Activated CD4-positive, CD25-positive, alpha-beta regulatory T cell (primary cell): ENCODE measurements at regions not wholly inside any gene's neighbourhood (a gene's known extent, or its start where the extent isn't known, plus 50 kb on each side); places are given as distances from the start of the nearest gene placed in this dataset.

Experiments
- DNase-seq, 4 experiments: peaks; one replicate each; lab custom pipeline; 2025; lab: John Stamatoyannopoulos, UW

- no peak for DNase-seq
Observed at GRCh38 chr16:6381896-6382295, 950.7 kb upstream of the RBFOX1 start.

DNA sequence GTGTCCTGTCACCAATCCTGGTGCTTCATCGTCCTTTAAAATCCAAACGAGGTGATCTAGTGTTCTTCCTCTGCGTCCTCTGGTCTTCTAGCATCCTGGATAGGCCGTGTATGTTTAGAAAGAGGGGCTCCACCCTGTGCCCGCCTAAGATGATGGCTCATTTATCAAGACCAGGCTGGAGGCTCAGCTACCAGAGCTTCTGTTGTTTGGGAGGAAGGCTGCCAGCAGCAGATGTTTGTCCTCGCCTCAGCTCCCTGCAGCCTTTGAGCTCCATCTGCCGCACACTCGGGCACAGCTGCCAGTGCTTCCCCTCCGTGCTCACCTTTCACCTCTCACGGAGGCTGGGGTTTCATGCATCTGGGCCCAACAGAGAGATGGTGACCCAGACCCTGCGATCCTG lies 954.7 kb upstream of the RBFOX1 start:
- DNase-seq, result no peak

GRCh38 chr16:6375465-6376075 lies 957.1 kb upstream of the RBFOX1 start:
- no peak for DNase-seq

- DNase-seq, result no peak
Observed at GRCh38 chr16:6374821-6375220, 957.8 kb upstream of the RBFOX1 start.

- no peak for DNase-seq
Observed at GRCh38 chr16:6364846-6365245, 967.8 kb upstream of the RBFOX1 start.

DNA sequence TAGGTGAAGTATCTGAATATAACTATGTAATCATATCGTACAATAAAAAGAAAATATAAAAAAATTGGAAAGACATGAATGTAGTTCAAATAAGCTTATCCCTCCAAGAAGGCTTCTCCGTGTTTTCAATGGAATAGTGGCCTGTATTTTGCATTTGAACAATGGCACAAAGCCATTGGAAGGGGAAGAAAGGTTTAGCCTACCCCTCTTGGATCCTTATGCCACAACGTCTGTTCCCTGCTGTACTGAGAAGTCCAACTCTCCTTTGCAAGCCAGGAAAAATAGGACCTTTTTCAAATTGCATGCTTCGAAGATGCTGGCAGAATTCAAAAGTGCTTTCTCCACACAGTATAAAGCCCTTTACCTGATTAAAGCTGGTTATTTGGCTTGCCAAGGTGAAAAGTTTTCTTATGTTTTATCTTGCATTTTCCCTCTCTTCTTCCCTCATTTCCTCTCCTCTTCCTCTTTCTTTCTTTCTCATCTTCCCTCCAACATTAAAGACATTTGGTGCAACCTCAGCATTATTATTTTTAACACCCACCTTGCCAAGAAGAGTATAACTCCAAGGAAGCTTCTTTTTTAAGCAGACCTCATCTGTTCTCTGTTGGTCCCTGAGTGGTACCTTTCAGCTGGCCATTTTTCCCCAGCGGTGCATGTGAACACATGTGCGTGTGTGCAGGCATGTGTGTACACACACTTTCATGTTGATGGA lies 968.6 kb upstream of the RBFOX1 start:
- DNase-seq, result no peak

- no peak for DNase-seq
Observed at GRCh38 chr16:6363396-6363795, 969.2 kb upstream of the RBFOX1 start.

DNA sequence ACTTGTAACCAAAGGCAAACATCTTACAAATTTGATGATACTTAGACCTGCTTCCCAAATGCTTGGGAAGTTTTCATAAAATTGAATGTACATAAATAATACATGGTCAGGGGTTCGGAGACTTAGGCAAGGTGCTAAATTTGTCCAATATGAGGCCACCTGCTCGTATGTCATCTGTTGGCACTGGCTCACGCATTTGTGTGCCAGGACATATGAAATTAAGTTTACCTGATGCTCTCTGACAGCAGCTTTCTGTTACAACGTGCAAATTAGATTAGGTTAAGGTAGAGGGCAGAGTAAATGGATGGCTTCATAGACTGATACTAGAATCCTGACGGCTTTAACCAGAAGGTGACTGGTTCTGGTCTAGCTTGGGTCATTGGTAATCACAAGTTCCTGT lies 970.3 kb upstream of the RBFOX1 start:
- DNase-seq, result no peak

DNA sequence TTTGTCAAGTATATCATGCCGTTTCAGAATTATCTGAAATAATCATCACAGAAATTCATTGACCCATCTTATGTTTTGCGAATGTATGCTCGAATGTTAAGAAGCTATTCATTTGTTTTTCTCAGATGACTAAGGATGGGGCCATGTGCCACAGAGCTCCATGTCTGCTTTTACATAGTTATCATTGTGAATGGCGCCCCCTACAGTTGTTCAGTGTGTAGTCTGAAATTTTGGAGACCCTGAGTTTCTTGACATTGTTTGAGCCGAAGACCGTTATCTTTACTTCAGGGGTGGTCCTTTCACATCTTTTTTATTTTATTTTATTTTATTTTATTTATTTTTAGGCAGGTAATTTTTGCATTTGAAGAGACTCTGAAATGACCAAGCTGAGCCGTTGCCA lies 972.0 kb upstream of the RBFOX1 start:
- DNase-seq, result no peak

DNA sequence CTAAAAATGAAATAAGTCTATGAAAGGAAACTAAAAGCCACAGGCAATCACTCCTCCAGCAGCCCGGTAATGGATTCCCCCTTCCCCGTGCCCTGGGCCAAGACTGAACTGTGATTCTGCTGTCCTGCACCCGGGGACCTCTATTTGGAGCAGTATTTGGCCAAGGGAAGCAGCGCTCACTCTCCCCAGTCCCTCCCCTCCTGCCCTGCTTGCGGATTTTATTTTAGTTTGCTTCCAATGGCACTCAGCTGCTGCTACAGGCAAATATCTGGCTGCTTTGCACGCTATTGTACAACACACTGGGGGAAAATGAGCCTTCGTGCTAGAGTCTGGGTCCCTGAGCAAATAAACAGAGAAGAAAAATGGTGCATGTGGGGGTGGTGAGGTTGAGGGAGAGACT lies 975.7 kb upstream of the RBFOX1 start:
- DNase-seq, result no peak

DNA sequence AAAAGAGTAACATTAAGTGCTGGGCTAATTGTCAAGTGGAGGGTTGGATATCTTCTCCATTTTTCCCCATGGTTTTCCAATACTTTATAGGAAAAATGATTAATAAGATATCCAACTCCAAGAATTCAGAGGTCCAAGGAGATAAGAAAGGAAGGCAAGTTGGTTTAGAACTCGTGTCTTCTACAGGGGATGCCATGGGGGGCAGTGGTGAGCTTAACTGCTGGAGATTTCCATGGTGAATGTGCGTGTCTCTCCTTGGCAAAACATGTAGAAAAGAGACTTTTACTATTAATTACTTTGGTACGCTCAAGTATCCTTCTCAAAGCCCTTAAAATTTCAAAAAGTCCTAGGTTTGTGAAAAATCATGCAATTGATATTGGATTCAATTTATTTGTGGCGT lies 982.9 kb upstream of the RBFOX1 start:
- no peak for DNase-seq

GRCh38 chr16:6345090-6345489 lies 987.6 kb upstream of the RBFOX1 start:
- DNase-seq, result no peak

GRCh38 chr16:6343157-6343556 lies 989.5 kb upstream of the RBFOX1 start:
- DNase-seq, result no peak

- DNase-seq, result no peak
Observed at GRCh38 chr16:6341981-6342380, 990.7 kb upstream of the RBFOX1 start.

DNA sequence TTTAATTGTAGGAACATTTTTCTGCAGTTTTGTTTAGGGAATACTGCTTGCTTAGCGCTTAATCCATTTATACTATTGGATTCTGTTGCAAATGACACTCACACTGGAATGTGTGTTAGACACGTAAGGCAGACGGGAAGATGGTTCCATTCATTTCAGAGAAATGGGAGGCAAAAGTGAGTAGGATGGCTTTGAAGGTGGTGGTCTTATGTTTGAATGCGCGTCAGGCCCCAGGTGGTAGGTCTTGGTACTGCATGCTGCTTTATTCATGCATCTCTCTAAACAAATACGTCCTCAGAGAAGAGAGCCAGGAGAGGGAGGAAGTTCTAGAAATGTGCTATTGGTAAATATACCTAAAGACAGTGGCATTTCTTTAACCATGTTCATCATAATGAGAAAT lies 997.6 kb upstream of the RBFOX1 start:
- no peak for DNase-seq

DNA sequence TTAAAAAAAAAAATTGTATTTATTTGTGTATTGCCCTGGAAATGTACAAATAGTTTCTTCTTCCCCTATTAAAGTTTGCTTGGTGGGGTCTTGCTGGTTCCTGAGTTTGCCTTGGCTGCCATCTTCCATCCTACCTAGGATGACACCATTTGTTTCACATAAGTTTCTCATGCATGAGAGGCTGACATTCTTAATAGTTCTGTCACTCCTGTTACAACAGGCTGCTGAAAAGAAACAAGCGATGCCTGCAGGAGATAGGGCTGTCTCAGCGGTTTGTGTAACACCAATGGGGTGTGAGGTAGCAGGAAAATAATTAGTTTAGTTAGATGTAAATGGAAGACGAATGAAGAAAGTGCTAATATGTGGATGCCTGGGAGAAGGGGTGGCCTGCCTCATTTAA lies 1000.9 kb upstream of the RBFOX1 start:
- no peak for DNase-seq

GRCh38 chr16:6317934-6318333 lies 1014.7 kb upstream of the RBFOX1 start:
- no peak for DNase-seq

GRCh38 chr16:6309271-6309670 lies 1023.4 kb upstream of the RBFOX1 start:
- DNase-seq, result no peak

DNA sequence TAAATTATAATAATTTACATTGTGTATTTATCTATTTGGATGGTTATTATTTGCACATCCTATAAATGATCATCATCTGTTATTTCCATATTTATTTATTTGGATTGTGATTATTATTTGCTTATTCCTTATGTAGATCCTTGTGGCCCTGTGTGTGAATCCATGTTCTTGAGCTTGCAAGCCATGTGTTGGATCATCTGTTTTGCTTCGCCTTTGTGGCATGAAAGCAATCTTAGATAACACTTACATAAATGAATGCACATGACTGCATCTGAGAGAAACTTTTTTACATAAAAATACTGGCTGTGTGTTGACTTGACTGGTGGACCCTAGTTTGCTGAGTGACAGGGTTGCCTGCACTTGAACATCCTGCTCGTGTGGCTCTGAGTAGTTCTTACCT lies 1024.5 kb upstream of the RBFOX1 start:
- no peak for DNase-seq

- DNase-seq, result no peak
Observed at GRCh38 chr16:6300523-6300922, 1032.1 kb upstream of the RBFOX1 start.

DNA sequence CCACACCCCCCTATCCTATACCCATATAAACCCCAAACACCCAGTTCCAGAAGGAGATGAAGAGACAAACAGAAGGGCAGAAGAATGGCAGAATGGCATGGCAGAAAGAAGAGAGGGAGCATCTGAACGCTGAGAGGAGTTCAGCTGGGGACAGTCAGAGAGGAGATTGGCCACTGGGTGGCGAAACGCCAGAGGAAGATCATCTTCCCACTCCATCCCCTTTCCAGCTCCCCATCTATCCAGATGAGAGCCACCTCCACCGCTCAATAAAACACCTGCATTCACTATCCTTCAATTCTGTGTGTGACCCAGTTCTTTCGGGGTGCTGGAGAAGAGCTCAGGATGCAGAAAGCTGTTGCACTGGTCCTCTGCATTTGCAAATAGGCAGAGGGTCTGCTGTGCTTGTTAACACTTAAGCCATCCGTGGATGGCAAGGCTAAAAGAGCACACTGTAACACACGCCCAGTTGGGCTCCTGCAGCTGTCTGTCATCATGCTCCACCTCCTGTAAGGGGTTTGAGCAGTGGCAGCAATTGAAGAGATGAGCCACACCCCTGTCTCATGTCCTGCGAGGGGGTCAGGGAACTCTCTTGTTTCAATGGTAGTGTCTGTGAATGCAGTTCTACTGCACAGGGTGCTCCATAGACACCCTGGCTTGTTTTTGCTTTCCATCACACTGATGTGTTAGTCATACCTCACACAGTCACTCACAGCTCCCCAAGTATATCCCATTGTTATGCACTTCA lies 1034.8 kb upstream of the RBFOX1 start:
- DNase-seq, result no peak

GRCh38 chr16:6286176-6286575 lies 1046.5 kb upstream of the RBFOX1 start:
- no peak for DNase-seq

- DNase-seq, result no peak
Observed at GRCh38 chr16:6284731-6285130, 1047.9 kb upstream of the RBFOX1 start.
